SK-N-MC (cell line): ENCODE measurements at regions not wholly inside any gene's neighbourhood (a gene's known extent, or its start where the extent isn't known, plus 50 kb on each side); places are given as distances from the start of the nearest gene placed in this dataset.

Experiments used
- EZH2 ChIP-seq: fragments of 200-600 bp; sonication (generic); IDR thresholded peaks from one replicate; pipeline ENCODE4 v1.6.1; 2017; ENCODE audit warnings: antibody characterized with exemption
- POLR2AphosphoS5 ChIP-seq: IDR thresholded peaks from 2 replicates; pipeline ENCODE4 v1.6.1; 2012; ENCODE audit warnings: mild to moderate bottlenecking, low read depth, low read length, borderline replicate concordance

DNA sequence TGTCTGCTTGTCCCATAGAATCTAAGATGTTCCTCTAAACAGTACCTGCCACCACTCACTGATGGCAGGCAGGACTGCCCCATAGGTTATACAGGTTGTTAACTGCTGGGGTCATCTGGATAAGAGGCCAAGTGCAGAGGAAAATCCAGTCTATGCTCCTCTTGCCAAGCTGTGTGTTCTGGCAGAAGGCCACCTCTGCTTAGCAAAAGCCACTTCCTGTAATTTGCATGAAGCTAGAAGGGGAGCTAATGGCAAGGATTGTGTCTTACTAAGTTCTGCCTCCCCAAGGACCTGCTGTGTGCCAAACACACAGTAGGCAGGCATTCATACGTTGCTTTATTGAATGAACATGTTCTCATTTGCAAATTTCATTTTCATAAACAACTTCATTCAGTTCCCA, 445.4 kb downstream of the BCL11B start:
- TF ChIP-seq EZH2 = no peak
- TF ChIP-seq POLR2AphosphoS5 = no peak
